ENCODE measurements at regions not wholly inside any gene's neighbourhood (a gene's known extent, or its start where the extent isn't known, plus 50 kb on each side); places are given as distances from the start of the nearest gene placed in this dataset.

DNA sequence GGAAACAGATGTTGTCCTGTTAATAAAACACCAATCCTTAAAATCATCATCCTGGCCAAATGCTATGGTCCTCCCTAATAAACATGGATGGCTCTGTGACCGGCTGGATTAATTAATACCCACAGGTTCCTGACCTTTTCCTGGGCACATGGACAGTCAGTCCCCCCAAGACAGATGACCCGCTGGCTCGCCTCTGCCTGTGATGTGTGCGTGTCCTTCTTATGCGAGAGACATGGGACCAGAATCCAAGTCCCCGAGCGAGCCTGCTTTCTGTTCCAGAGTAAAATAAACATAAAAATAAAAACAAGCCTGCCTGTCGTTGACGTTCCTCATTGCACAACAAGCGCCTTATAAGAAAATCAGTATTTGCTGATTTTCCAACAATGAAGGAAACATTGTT, 378.3 kb upstream of the TSHZ3 start:
- TF ChIP-seq, protein P1, sequence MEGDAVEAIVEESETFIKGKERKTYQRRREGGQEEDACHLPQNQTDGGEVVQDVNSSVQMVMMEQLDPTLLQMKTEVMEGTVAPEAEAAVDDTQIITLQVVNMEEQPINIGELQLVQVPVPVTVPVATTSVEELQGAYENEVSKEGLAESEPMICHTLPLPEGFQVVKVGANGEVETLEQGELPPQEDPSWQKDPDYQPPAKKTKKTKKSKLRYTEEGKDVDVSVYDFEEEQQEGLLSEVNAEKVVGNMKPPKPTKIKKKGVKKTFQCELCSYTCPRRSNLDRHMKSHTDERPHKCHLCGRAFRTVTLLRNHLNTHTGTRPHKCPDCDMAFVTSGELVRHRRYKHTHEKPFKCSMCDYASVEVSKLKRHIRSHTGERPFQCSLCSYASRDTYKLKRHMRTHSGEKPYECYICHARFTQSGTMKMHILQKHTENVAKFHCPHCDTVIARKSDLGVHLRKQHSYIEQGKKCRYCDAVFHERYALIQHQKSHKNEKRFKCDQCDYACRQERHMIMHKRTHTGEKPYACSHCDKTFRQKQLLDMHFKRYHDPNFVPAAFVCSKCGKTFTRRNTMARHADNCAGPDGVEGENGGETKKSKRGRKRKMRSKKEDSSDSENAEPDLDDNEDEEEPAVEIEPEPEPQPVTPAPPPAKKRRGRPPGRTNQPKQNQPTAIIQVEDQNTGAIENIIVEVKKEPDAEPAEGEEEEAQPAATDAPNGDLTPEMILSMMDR (IDR thresholded peaks at IDR 0.05; ENCODE audit: control extremely low read depth in 1 of 3, insufficient read depth in 1 of 3, low read depth in 1 of 3, low read length in 3 of 3), result no peak
- no peak for TF ChIP-seq RAD21 (IDR thresholded peaks at IDR 0.05 in 1 of 2, conservative IDR thresholded peaks at IDR 0.05 in 1 of 2; ENCODE audit: low read depth in 2 of 2, low read length in 2 of 2)
- no peak for TF ChIP-seq FOSL1 (IDR thresholded peaks at IDR 0.05; ENCODE audit: insufficient read depth, low read depth, low read length)
- TF ChIP-seq, protein P2, sequence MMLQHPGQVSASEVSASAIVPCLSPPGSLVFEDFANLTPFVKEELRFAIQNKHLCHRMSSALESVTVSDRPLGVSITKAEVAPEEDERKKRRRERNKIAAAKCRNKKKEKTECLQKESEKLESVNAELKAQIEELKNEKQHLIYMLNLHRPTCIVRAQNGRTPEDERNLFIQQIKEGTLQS (IDR thresholded peaks at IDR 0.05; ENCODE audit: insufficient read depth, low read depth, low read length), result no peak
- TF ChIP-seq BRCA1 (IDR thresholded peaks at IDR 0.05; ENCODE audit: low read depth, low read length), result no peak
- TF ChIP-seq JUND (IDR thresholded peaks at IDR 0.05; ENCODE audit: low read length), result no peak
- no peak for TF ChIP-seq BCL11A (IDR thresholded peaks at IDR 0.05; ENCODE audit: low read depth in 2 of 2, low read length in 2 of 2)
- TF ChIP-seq CBX8 (IDR thresholded peaks at IDR 0.05; ENCODE audit: borderline replicate concordance, low read depth, low read length), result no peak
